D721Med (cell line): ENCODE measurements at regions not wholly inside any gene's neighbourhood (a gene's known extent, or its start where the extent isn't known, plus 50 kb on each side); places are given as distances from the start of the nearest gene placed in this dataset.

Experiments used
- DNase-seq: peaks from one replicate; pipeline ENCODE4 v3.0.0; 2011; ENCODE audit warnings: low spot score; ENCODE audit not compliant: insufficient read length
- FAIRE-seq: peaks from 2 replicates; lab custom pipeline; 2011; peaks lifted over from hg19 to GRCh38; lab: Jason Lieb, UNC
- CTCF ChIP-seq: IDR thresholded peaks from 2 replicates; pipeline ENCODE4 v1.5.1; 2012; ENCODE audit warnings: mild to moderate bottlenecking, control low read depth; ENCODE audit not compliant: insufficient read depth; ENCODE audit errors: missing control alignments

GRCh38 chr6:23518294-23518693, 607.7 kb upstream of the NRSN1 start:
- DNase-seq (no peak), FAIRE-seq (no peak)
- TF ChIP-seq CTCF = no peak

- no peak for TF ChIP-seq CTCF
- FAIRE-seq = no peak
- DNase-seq = no peak
Observed at GRCh38 chr6:23522792-23523547, 603.0 kb upstream of the NRSN1 start.

- peak; percentile 93 for FAIRE-seq
- TF ChIP-seq CTCF = no peak
- no peak for DNase-seq
Observed at GRCh38 chr6:23523771-23524170, 602.2 kb upstream of the NRSN1 start.

- DNase-seq = no peak
- no peak for TF ChIP-seq CTCF
- peak; percentile 83 for FAIRE-seq
Observed at GRCh38 chr6:23524548-23524947, 601.5 kb upstream of the NRSN1 start.

- FAIRE-seq = peak; percentile 67
- no peak for TF ChIP-seq CTCF
- DNase-seq = no peak
Observed at GRCh38 chr6:23526526-23526925, 599.5 kb upstream of the NRSN1 start.

- DNase-seq = no peak
- no peak for FAIRE-seq
- TF ChIP-seq CTCF = no peak
Observed at GRCh38 chr6:23529902-23530301, 596.1 kb upstream of the NRSN1 start.

- DNase-seq = no peak
- TF ChIP-seq CTCF = no peak
Observed at GRCh38 chr6:23531666-23532065, 594.3 kb upstream of the NRSN1 start.

More at GRCh38 chr6:23531666-23532065, 594.3 kb upstream of the NRSN1 start:
- no peak for FAIRE-seq
